ENCODE measurements at regions not wholly inside any gene's neighbourhood (a gene's known extent, or its start where the extent isn't known, plus 50 kb on each side); places are given as distances from the start of the nearest gene placed in this dataset.

- H3K27ac Mint-ChIP-seq (ENCODE audit: unreplicated experiment), result no peak overlapping the region
- H3K36me3 Mint-ChIP-seq (ENCODE audit: low read depth), result no peaks in the 10 kb centered on the region
- H3K4me3 Mint-ChIP-seq (ENCODE audit: unreplicated experiment), result no peak overlapping the region
- no peaks in the 10 kb centered on the region for H3K9me3 Mint-ChIP-seq (ENCODE audit: low read depth)
- DNase-seq (ENCODE audit: low spot score), result no peak
- TF ChIP-seq CTCF (IDR thresholded peaks at IDR 0.05), result no peak
- H3K27me3 Mint-ChIP-seq (ENCODE audit: low read depth), result peaks cover 30% of the 10 kb centered on the region
- H3K4me1 Mint-ChIP-seq (ENCODE audit: low read depth), result peaks cover 5% of the 10 kb centered on the region
These were observed 153.2 kb upstream of the SOX1 start for GRCh38 chr13:111913761-111914140.

- Mint-ChIP-seq H3K27me3 (ENCODE audit: low read depth) (peaks cover 30% of the 10 kb centered on the region), H3K4me3 (ENCODE audit: unreplicated experiment) (no peak overlapping the region), H3K36me3 (ENCODE audit: low read depth) (no peaks in the 10 kb centered on the region), H3K4me1 (ENCODE audit: low read depth) (peaks cover 5% of the 10 kb centered on the region), H3K27ac (ENCODE audit: unreplicated experiment) (no peak overlapping the region), H3K9me3 (ENCODE audit: low read depth) (no peaks in the 10 kb centered on the region)
- no peak for DNase-seq (ENCODE audit: low spot score)
- TF ChIP-seq CTCF (IDR thresholded peaks at IDR 0.05), result no peak
These were observed 152.5 kb upstream of the SOX1 start for GRCh38 chr13:111914241-111915103.

GRCh38 chr13:111915104-111915551 lies 151.8 kb upstream of the SOX1 start:
- Mint-ChIP-seq H3K9me3 (ENCODE audit: low read depth) (no peaks in the 10 kb centered on the region), H3K27ac (ENCODE audit: unreplicated experiment) (no peak overlapping the region), H3K4me1 (ENCODE audit: low read depth) (peaks cover 5% of the 10 kb centered on the region), H3K4me3 (ENCODE audit: unreplicated experiment) (no peak overlapping the region), H3K36me3 (ENCODE audit: low read depth) (no peaks in the 10 kb centered on the region), H3K27me3 (ENCODE audit: low read depth) (peaks cover 35% of the 10 kb centered on the region)
- no peak for TF ChIP-seq CTCF (IDR thresholded peaks at IDR 0.05)
- DNase-seq (ENCODE audit: low spot score), result no peak

GRCh38 chr13:111916201-111916600 lies 150.7 kb upstream of the SOX1 start:
- no peak for DNase-seq (ENCODE audit: low spot score)

GRCh38 chr13:111917086-111917485 lies 149.9 kb upstream of the SOX1 start:
- Mint-ChIP-seq H3K4me1 (ENCODE audit: low read depth) (peaks cover 5% of the 10 kb centered on the region), H3K27me3 (ENCODE audit: low read depth) (peaks cover 35% of the 10 kb centered on the region), H3K4me3 (ENCODE audit: unreplicated experiment) (no peak overlapping the region), H3K36me3 (ENCODE audit: low read depth) (no peaks in the 10 kb centered on the region), H3K9me3 (ENCODE audit: low read depth) (no peaks in the 10 kb centered on the region), H3K27ac (ENCODE audit: unreplicated experiment) (no peak overlapping the region)
- TF ChIP-seq CTCF (IDR thresholded peaks at IDR 0.05), result no peak
- DNase-seq (ENCODE audit: low spot score), result no peak

More at GRCh38 chr13:111916201-111916600, 150.7 kb upstream of the SOX1 start:
- Mint-ChIP-seq H3K4me3 (ENCODE audit: unreplicated experiment) (no peak overlapping the region), H3K27ac (ENCODE audit: unreplicated experiment) (no peak overlapping the region), H3K27me3 (ENCODE audit: low read depth) (peaks cover 41% of the 10 kb centered on the region), H3K36me3 (ENCODE audit: low read depth) (no peaks in the 10 kb centered on the region), H3K4me1 (ENCODE audit: low read depth) (peaks cover 5% of the 10 kb centered on the region), H3K9me3 (ENCODE audit: low read depth) (no peaks in the 10 kb centered on the region)
- no peak for TF ChIP-seq CTCF (IDR thresholded peaks at IDR 0.05)
